CD14-positive monocyte (primary cell): ENCODE measurements at regions not wholly inside any gene's neighbourhood (a gene's known extent, or its start where the extent isn't known, plus 50 kb on each side); places are given as distances from the start of the nearest gene placed in this dataset.

Experiments
- DNase-seq, 3 donors: peaks; one replicate each; pipeline ENCODE4 v3.0.0-alpha.2; 2011 to 2022
- H2AFZ ChIP-seq: 2 replicates; pipeline ENCODE4 v1.6.0; 2012; ENCODE audit warnings: mild to moderate bottlenecking, low read depth, low read length, inconsistent platforms; ENCODE audit not compliant: insufficient read depth, poor library complexity, severe bottlenecking
- H3K27ac ChIP-seq, 2 donors: 1 replicate in 1 of 2; 2 replicates in 1 of 2; pipeline ENCODE4 v1.5.1; 2012 to 2013; ENCODE audit warnings: low read length in 2 of 2, control low read depth in 1 of 2, inconsistent platforms in 1 of 2, low read depth in 1 of 2, mild to moderate bottlenecking in 1 of 2
- H3K27me3 ChIP-seq, 2 donors: one replicate each; pipeline versions ENCODE4 v1.6.0 to v1.6.1; 2011 to 2013; ENCODE audit warnings: low read length in 2 of 2; ENCODE audit not compliant: control insufficient read depth in 2 of 2, insufficient read depth in 2 of 2
- H3K36me3 ChIP-seq, 2 donors: replicated peaks in 1 of 2; 1 replicate in 1 of 2; 2 replicates in 1 of 2; pipeline versions ENCODE4 v1.5.1 to v1.6.1; 2012 to 2013; ENCODE audit warnings: low read length in 2 of 2, control low read depth in 1 of 2, inconsistent platforms in 1 of 2, mild to moderate bottlenecking in 1 of 2; ENCODE audit not compliant: insufficient read depth in 2 of 2, control insufficient read depth in 1 of 2
- H3K4me1 ChIP-seq, 2 donors: 1 replicate in 1 of 2; 2 replicates in 1 of 2; pipeline versions ENCODE4 v1.5.1 to v1.6.1; 2012 to 2013; ENCODE audit warnings: low read length in 2 of 2, control low read depth in 1 of 2, inconsistent platforms in 1 of 2, mild to moderate bottlenecking in 1 of 2, moderate library complexity in 1 of 2; ENCODE audit not compliant: insufficient read depth in 2 of 2, control insufficient read depth in 1 of 2
- H3K4me2 ChIP-seq: replicated peaks from 2 replicates; pipeline ENCODE3; 2012; ENCODE audit warnings: low read length, moderate library complexity, mild to moderate bottlenecking; ENCODE audit not compliant: poor library complexity, severe bottlenecking; ENCODE audit errors: extremely low read depth
- H3K4me3 ChIP-seq, 3 experiments: fragments of 200-600 bp in 1 of 3; sonication (generic) in 1 of 3; replicated peaks in 1 of 3; 1 replicate in 2 of 3; 2 replicates in 1 of 3; pipeline ENCODE4 v1.5.1; 2011 to 2013; ENCODE audit warnings: low read length in 3 of 3, mild to moderate bottlenecking in 3 of 3, control low read depth in 2 of 3, low read depth in 2 of 3, inconsistent platforms in 1 of 3, moderate library complexity in 1 of 3
- H3K79me2 ChIP-seq: 2 replicates; pipeline ENCODE4 v1.6.0; 2012; ENCODE audit warnings: mild to moderate bottlenecking, control low read depth, inconsistent platforms, low read length, moderate library complexity; ENCODE audit not compliant: insufficient read depth
- H3K9ac ChIP-seq: 2 replicates; pipeline ENCODE4 v1.6.0; 2017; ENCODE audit warnings: low read length, mild to moderate bottlenecking; ENCODE audit not compliant: insufficient read depth, poor library complexity, severe bottlenecking
- H3K9me3 ChIP-seq, 2 donors: replicated peaks in 1 of 2; 1 replicate in 1 of 2; 2 replicates in 1 of 2; pipeline versions ENCODE4 v1.5.1 to v1.6.1; 2012 to 2013; ENCODE audit warnings: low read length in 2 of 2, control low read depth in 1 of 2; ENCODE audit not compliant: control insufficient read depth in 1 of 2, insufficient read depth in 1 of 2
- H4K20me1 ChIP-seq: 2 replicates; pipeline ENCODE4 v1.6.0; 2012; ENCODE audit warnings: mild to moderate bottlenecking, low read length, control low read depth, moderate library complexity; ENCODE audit not compliant: insufficient read depth
- H3K27ac Mint-ChIP-seq, 7 donors: one replicate each; pipeline ENCODE4 v1.8.0; 2020; ENCODE audit warnings: mild to moderate bottlenecking in 7 of 7, mixed read lengths in 7 of 7, moderate library complexity in 6 of 7, inconsistent platforms in 2 of 7
- H3K27me3 Mint-ChIP-seq, 3 donors: one replicate each; pipeline ENCODE4 v1.8.0; 2021 to 2022; ENCODE audit warnings: low read depth in 3 of 3, mild to moderate bottlenecking in 3 of 3, mixed read lengths in 3 of 3, moderate library complexity in 3 of 3, inconsistent platforms in 1 of 3
- H3K36me3 Mint-ChIP-seq, 2 donors: one replicate each; pipeline ENCODE4 v1.8.0; 2020; ENCODE audit warnings: mixed read lengths in 2 of 2, inconsistent platforms in 1 of 2, mild to moderate bottlenecking in 1 of 2
- H3K4me1 Mint-ChIP-seq: one replicate; pipeline ENCODE4 v1.8.0; 2020; ENCODE audit warnings: mild to moderate bottlenecking, mixed read lengths
- H3K4me3 Mint-ChIP-seq, 2 donors: one replicate each; pipeline ENCODE4 v1.8.0; 2020; ENCODE audit warnings: mild to moderate bottlenecking in 2 of 2, mixed read lengths in 2 of 2, moderate library complexity in 1 of 2
- H3K9me3 Mint-ChIP-seq, 7 donors: one replicate each; pipeline ENCODE4 v1.8.0; 2020 to 2022; ENCODE audit warnings: mixed read lengths in 7 of 7, mild to moderate bottlenecking in 6 of 7, moderate library complexity in 6 of 7, inconsistent platforms in 2 of 7
- CTCF ChIP-seq: fragments of 200-600 bp; IDR thresholded peaks from one replicate; pipeline ENCODE4 v1.8.0; 2022; ENCODE audit warnings: antibody characterized with exemption, mild to moderate bottlenecking
- WGBS: methylation state at CpG from one replicate; pipeline ENCODE4 v1.1.5; 2013; ENCODE audit warnings: missing lambda C conversion rate; ENCODE audit not compliant: insufficient coverage; 5-methylcytosine and 5-hydroxymethylcytosine counted together
- intact Hi-C, 2 donors: fragments of 100-400 bp; cut with micrococcal nuclease; formaldehyde crosslinking; loops; one replicate each; pipeline versions ENCODE4 v1.15.0 to v1.15.1; 2023

GRCh38 chr20:47419953-47420514 lies 63.5 kb upstream of the ZMYND8 start:
- H3K4me1 ChIP-seq, result peaks cover 48 to 57% of the 10 kb centered on the region in 2 donors

GRCh38 chr20:47421076-47421475 lies 64.6 kb upstream of the ZMYND8 start:
- Mint-ChIP-seq H3K27ac (peak overlapping the region in 3 of 7 donors; percentile 36 to 53 (median 46)), H3K4me1 (peaks cover 41% of the 10 kb centered on the region), H3K27me3 (peaks cover 0 to 2% (median 0%) of the 10 kb centered on the region in 3 donors), H3K4me3 (no peak overlapping the region), H3K36me3 (no peaks in the 10 kb centered on the region), H3K9me3 (peaks cover 0 to 5% (median 2%) of the 10 kb centered on the region in 7 donors)
- no peak for DNase-seq
- no peaks in the 10 kb centered on the region for H3K36me3 ChIP-seq
- TF ChIP-seq CTCF, result no peak
- no peak overlapping the region for H3K9ac ChIP-seq
- H3K4me1 ChIP-seq, result peaks cover 40 to 47% of the 10 kb centered on the region in 2 donors
- no peaks in the 10 kb centered on the region for H3K79me2 ChIP-seq
- H3K4me2 ChIP-seq, result no peak overlapping the region
- H3K4me3 ChIP-seq, result no peak overlapping the region
- no CpG with 5 or more reads among the region's 3 CpGs for WGBS
- intact Hi-C loops, result no loop called here
- no peaks in the 10 kb centered on the region for H4K20me1 ChIP-seq
- no peaks in the 10 kb centered on the region for H3K27me3 ChIP-seq
- no peaks in the 10 kb centered on the region for H3K9me3 ChIP-seq
- H3K27ac ChIP-seq, result peak overlapping the region in 1 of 2 donors; percentile 6
- no peak overlapping the region for H2AFZ ChIP-seq

More at GRCh38 chr20:47419953-47420514, 63.5 kb upstream of the ZMYND8 start:
- no peak overlapping the region for H3K9ac ChIP-seq
- no peaks in the 10 kb centered on the region for H3K36me3 ChIP-seq
- H3K4me1 Mint-ChIP-seq, result peaks cover 50% of the 10 kb centered on the region
- no peak for TF ChIP-seq CTCF
- intact Hi-C loops, result loop anchor here in 1 of 2 donors (5.0 kb wide), 2 partner anchors 67 to 82 kb away; partner anchors contain the start of gene NCOA3
- peaks cover 0 to 5% (median 3%) of the 10 kb centered on the region in 7 donors for H3K9me3 Mint-ChIP-seq
- no peak overlapping the region for H2AFZ ChIP-seq
- H3K4me2 ChIP-seq, result no peak overlapping the region
- H3K4me3 Mint-ChIP-seq, result no peak overlapping the region
- H3K27ac Mint-ChIP-seq, result peak overlapping the region in 1 of 7 donors; percentile 44
- peaks cover 0 to 2% (median 0%) of the 10 kb centered on the region in 3 donors for H3K27me3 Mint-ChIP-seq
- H3K27me3 ChIP-seq, result no peaks in the 10 kb centered on the region
- H3K79me2 ChIP-seq, result no peaks in the 10 kb centered on the region
- WGBS, result no CpG with 5 or more reads among the region's 7 CpGs
- no peak for DNase-seq
- H4K20me1 ChIP-seq, result no peaks in the 10 kb centered on the region
- no peak overlapping the region for H3K27ac ChIP-seq
- H3K4me3 ChIP-seq, result no peak overlapping the region
- H3K36me3 Mint-ChIP-seq, result peaks cover 2% of the 10 kb centered on the region in 2 donors
- H3K9me3 ChIP-seq, result no peaks in the 10 kb centered on the region
